ENCODE measurements at regions not wholly inside any gene's neighbourhood (a gene's known extent, or its start where the extent isn't known, plus 50 kb on each side); places are given as distances from the start of the nearest gene placed in this dataset.
A peak's percentile ranks its signal among the peaks of the same experiment; 100 is the strongest.
"Not testable (repeated sequence)": the region's sequence is repeated elsewhere in the genome, so short reads cannot be mapped to it uniquely, and the experiment has no call there.

GRCh38 chr6:28807682-28808280, 116.0 kb downstream of the TRIM27 start:
- no peak for DNase-seq

- DNase-seq: no peak
Measured at GRCh38 chr6:28808383-28808782, 115.4 kb downstream of the TRIM27 start.

GRCh38 chr6:28809947-28810658, 113.7 kb downstream of the TRIM27 start:
- DNase-seq: no peak

GRCh38 chr6:28810659-28811053, 113.1 kb downstream of the TRIM27 start:
- DNase-seq: no peak

GRCh38 chr6:28811873-28812272, 111.9 kb downstream of the TRIM27 start:
- no peak for DNase-seq

- no peak for DNase-seq
Measured at GRCh38 chr6:28812778-28813569, 110.8 kb downstream of the TRIM27 start.

- DNase-seq: no peak
Measured at GRCh38 chr6:28814032-28814976, 109.5 kb downstream of the TRIM27 start.

- DNase-seq: no peak
Measured at GRCh38 chr6:28816339-28816908, 107.4 kb downstream of the TRIM27 start.

GRCh38 chr6:28816909-28817807, 106.6 kb downstream of the TRIM27 start:
- no peak for DNase-seq

GRCh38 chr6:28817808-28818145, 106.0 kb downstream of the TRIM27 start:
- DNase-seq: no peak

- no peak for DNase-seq
Measured at GRCh38 chr6:28824793-28825731, 98.7 kb downstream of the TRIM27 start.

- DNase-seq: no peak
Measured at GRCh38 chr6:28825732-28826293, 98.0 kb downstream of the TRIM27 start.

GRCh38 chr6:28831683-28832082, 92.1 kb downstream of the TRIM27 start:
- not testable (repeated sequence) for DNase-seq

- not testable (repeated sequence) for DNase-seq
Measured at GRCh38 chr6:28836703-28837102, 87.1 kb downstream of the TRIM27 start.

- peak; percentile 82 for DNase-seq
Measured at GRCh38 chr6:28838289-28838633, 85.5 kb downstream of the TRIM27 start.

GRCh38 chr6:28838634-28839442, 84.9 kb downstream of the TRIM27 start:
- peak; percentile 76 for DNase-seq

- no peak for DNase-seq
Measured at GRCh38 chr6:28839443-28840120, 84.2 kb downstream of the TRIM27 start.

- no peak for DNase-seq
Measured at GRCh38 chr6:28841290-28841689, 82.5 kb downstream of the TRIM27 start.
